DMS153 (cell line): ENCODE measurements at regions not wholly inside any gene's neighbourhood (a gene's known extent, or its start where the extent isn't known, plus 50 kb on each side); places are given as distances from the start of the nearest gene placed in this dataset.

ENCODE experiments used
- DNase-seq: peaks from one replicate; lab custom pipeline; 2025; lab: John Stamatoyannopoulos, UW

- DNase-seq, result no peak
Measured at GRCh38 chr4:58553679-58554078, 1443.5 kb upstream of the IGFBP7 start.

- DNase-seq, result no peak
Measured at GRCh38 chr4:58553031-58553430, 1442.8 kb upstream of the IGFBP7 start.

GRCh38 chr4:58551676-58552075 is 1441.5 kb upstream of the IGFBP7 start:
- DNase-seq, result no peak

GRCh38 chr4:58543465-58543864 is 1433.3 kb upstream of the IGFBP7 start:
- no peak for DNase-seq

- no peak for DNase-seq
Measured at GRCh38 chr4:58541926-58542325, 1431.7 kb upstream of the IGFBP7 start.

DNA sequence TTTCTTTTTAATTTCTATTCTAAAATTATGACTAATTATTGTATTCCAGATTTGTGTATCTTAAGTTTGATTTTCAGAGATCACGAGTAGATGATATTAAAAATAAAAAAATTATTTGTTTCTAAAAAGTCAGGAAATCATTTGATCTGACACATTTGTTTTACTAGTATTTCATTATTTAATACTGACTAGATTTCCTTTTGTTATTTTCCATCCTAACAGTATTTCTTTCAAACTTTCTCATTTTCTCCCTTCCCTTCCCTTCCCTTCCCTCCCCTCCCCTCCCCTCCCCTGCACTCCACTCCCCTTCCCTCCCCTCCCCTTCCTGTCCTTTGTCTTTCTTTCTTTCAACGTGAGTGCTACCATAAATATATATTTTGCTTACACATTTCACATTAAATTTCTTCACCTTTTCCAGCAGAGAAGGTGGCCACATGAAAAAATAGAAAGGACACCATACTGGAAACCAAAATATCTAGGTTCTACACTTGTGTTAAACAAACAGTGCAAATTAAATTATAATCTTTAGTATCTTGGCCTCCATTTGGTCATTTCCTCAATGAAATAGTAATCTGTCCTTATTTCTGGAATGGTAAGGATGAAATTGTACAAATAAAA is 1412.7 kb upstream of the IGFBP7 start:
- DNase-seq, result no peak

DNA sequence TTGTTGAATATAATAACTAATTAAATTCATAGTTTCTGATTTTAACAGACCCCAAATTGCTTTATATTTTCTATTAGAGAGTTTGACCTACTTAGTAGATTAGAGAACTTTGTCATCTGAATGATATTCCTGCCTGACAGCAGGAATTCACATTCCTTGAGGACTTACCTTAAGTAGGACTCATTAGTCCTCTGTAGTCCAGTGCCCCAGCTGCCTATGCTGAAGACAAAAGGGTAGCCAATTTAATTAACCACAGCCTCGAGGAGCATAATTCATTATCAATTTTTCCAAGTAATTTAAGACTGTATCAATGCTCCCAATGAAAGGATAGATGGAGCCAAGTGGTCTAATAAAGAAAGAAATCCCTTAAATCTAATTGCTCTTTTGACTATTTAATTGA is 1405.0 kb upstream of the IGFBP7 start:
- no peak for DNase-seq

DNA sequence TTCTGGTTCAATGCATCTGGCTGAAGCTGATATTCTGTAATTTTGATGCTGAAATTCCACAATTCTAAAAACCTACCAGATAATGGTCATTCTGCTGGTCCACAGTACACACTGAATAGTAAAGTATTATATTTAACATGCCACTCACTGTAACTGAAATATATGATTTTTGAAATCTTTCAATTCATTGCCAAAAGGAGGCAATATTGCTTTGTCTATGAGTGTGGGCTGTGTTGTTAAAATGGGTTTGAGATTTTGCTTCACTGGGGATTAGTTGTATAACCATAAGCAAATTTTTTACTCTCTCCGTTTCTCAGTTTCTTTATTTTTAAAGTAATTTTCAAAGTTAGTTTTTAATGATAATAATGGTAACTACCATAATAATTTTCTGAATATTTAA is 1404.1 kb upstream of the IGFBP7 start:
- DNase-seq, result no peak

GRCh38 chr4:58510652-58511051 is 1400.5 kb upstream of the IGFBP7 start:
- DNase-seq, result no peak

- no peak for DNase-seq
Measured at GRCh38 chr4:58507079-58507478, 1396.9 kb upstream of the IGFBP7 start.

DNA sequence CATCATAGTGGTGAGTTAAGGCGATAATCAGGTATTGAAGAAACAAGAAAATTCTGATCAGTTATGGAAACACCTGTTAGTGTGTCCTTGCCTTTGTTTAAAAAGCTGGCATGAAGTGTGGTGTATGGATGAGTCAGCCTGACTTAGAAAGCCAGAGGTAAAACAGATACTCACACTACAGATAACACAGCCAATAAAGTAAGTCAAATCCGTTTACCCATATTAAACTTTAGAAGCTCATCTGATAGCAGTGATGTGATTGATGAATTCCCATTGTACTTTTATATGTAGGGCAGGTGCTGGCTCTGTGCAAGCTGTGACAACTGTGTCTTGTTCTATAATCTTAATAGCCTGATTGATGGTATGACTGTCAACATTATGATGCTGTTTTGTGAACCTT is 1392.7 kb upstream of the IGFBP7 start:
- DNase-seq, result no peak

- no peak for DNase-seq
Measured at GRCh38 chr4:58499182-58499581, 1389.0 kb upstream of the IGFBP7 start.

GRCh38 chr4:58491620-58492019 is 1381.4 kb upstream of the IGFBP7 start:
- DNase-seq, result no peak

DNA sequence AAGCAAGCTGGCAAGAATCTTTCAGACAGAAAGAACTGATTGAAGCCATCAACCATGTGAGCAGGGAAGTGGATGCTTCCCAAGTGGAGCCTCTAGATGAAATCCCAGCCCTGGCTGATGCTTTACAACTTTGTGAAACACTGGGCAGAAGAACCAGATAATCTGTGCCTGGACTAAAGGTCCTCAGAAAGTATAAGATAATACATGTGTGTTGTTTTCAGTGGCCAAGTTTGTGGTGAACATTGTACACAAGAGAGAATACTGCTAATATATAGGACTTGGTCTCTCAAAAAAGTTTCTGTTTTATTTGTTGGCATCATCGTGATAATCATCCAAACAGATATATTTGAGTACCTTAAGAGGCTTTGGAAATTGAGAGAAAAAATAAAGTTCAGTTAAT is 1367.8 kb upstream of the IGFBP7 start:
- no peak for DNase-seq

GRCh38 chr4:58477513-58477912 is 1367.3 kb upstream of the IGFBP7 start:
- no peak for DNase-seq

DNA sequence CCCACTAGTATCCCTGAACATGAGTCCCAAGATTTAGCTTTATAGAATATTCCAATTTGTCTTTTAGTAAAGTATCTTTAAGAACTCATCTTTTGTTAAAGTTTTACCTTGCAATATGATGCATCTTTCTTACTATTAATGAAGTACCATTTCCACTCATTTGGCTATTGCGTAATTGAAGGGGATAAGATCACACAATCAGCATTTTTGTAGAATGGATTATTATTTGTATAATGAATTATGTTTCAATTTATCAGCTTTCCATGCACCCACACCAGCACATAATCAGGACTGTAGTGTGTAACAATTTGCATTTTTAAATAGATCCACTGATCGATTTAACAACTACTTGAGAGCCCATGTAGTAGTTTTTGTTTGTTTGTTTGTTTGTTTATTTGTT is 1364.9 kb upstream of the IGFBP7 start:
- no peak for DNase-seq

DNA sequence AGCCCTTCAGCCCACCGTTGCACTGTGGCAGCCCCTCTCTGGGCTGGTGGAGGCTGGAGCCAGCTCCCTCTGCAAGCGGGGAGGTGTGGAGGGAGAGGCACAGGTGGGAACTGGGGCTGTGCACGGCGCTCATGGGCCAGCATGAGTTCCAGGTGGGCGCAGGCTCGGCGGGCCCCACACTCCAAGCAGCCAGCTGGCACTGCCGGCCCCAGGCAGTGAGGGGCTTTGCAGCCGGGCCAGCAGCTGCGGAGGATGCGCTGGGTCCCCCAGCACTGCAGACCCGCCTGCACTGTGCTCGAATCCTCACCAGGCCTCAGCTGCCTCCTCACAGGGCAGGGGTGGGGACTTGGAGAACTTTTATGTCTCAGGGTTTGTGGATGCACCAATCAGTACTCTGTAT is 1354.8 kb upstream of the IGFBP7 start:
- no peak for DNase-seq

DNA sequence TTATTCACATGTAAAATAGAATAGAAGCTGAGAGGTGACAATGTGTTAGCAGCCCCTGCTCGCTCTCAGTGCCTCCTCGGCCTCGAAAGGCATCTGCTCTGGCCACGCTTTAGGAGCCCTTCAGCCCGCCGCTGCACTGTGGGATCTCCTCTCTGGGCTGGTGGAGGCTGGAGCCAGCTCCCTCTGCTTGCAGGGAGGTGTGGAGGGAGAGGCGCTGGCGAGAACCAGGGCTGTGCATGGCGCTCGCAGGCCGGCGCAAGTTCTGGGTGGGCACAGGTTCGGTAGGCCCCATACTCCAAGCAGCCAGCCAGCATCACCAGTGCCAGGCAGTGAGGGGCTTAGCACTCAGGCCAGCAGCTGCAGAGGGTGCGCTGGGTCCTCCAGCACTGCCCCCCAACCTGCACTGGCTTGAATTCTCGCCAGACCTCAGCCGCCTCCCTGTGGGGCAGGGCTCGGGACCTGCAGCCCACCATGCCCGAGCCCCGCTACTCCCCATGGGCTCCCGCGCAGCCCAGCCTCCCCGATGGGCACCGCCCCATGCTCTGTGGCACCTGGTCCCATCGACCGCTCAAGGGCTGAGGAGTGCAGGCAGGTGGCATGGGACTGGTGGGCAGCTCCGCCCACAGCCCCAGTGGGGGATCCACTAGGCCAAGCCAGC is 1346.7 kb upstream of the IGFBP7 start:
- DNase-seq, result no peak

DNA sequence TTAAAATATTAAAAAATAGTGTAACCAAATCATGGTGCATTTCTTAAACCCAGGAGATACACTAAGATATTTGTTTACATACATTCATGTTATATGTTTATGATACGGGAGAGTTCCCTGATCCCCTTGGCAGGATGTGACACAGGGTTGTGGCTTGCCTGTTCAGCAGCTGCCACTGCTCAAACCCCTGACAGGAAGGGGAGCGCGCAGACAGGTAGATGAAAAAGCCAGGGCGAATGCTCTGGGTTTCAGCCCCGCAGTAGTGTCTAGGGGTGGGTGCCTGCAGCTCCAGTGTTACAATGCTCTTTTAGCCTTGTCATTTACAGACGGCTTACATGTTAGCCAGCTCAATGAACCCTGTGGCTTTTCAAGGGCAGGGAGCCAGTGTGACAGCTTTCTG is 1343.8 kb upstream of the IGFBP7 start:
- no peak for DNase-seq

DNA sequence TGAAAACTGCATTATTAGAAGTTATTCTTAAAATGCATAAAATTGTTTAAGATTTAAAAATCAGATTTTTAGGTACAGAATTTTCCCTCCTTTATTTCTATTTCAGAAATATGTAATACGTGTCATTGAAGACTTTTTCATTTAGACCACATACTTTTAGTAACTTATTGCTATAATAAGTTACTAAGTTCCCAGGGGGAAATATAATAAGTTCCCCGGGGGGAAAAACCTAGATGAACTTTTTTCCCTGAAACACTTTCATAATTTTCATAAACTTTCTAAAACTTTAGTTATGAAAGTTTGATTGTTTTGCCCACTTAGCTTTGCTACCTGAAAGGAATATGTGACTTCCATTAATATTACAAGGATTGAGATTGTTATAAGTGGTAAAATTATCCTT is 1341.5 kb upstream of the IGFBP7 start:
- DNase-seq, result no peak

- no peak for DNase-seq
Measured at GRCh38 chr4:58435871-58436270, 1325.7 kb upstream of the IGFBP7 start.

DNA sequence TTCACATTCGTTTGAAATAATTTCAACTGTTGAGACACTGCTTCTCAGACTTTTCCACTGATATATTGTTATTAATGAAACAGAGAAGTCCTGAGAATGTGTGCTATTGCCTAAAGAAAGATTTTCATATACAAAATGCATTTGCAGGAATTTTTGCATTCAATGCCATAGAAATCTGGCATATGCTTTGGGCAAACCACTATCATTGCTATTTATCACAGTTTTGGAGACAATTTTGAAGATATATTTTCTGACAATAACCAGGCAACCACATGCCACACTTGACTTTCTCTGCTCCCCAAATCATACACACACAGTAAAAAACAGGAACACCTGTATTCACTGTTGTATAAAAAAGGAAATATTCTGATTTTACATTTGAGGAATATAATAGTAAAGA is 1303.7 kb upstream of the IGFBP7 start:
- no peak for DNase-seq

DNA sequence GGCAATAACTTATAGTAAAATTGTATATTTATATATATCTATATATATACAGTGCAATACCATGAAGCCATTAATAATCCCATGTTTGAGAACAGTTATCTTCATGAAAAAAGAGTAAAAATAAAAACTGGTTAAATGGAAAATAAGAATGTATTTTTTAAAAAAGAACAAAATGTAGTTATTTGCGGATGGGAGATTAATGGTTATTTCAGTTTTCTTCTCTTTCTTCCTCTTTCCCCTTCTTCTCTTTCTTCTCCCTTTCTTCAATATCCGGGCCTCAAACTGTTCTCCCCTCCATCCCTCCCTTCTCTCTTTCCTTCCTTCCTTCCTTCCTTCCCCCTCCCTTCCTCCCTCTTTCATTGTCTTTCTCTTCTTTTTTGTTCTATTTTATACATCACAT is 1301.7 kb upstream of the IGFBP7 start:
- DNase-seq, result no peak

DNA sequence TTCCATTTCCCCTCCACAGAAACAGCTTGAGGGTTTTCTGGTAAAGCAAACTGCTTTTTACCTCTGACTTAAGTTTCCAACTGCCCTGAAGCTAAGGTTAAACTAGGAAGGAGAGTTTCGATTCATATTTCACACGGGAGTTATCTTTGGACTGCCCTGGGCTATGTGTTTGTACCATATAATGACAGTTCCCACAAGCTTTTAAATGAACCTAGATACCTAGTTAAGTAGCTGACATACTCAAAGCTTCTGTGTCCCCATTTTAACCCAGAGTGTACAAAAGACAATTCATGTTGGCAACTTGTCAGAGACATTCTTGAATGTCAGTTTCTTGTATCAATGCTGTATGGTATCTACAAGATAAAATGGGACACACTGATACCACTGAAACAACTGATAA is 1296.6 kb upstream of the IGFBP7 start:
- no peak for DNase-seq
